Amygdala (tissue), 56 donors: ENCODE measurements at regions not wholly inside any gene's neighbourhood (a gene's known extent, or its start where the extent isn't known, plus 50 kb on each side); places are given as distances from the start of the nearest gene placed in this dataset.

Experiments
- DNase-seq, 56 donors: peaks; one replicate each; lab custom pipeline; 2025; lab: John Stamatoyannopoulos, UW

GRCh38 chr1:184919892-184920291 is 54.4 kb downstream of the NIBAN1 start:
- DNase-seq, result no peak

GRCh38 chr1:184915463-184916090 is 58.7 kb downstream of the NIBAN1 start:
- DNase-seq, result no peak

- DNase-seq, result no peak
Measured at GRCh38 chr1:184914149-184914548, 60.2 kb downstream of the NIBAN1 start.

- no peak for DNase-seq
Measured at GRCh38 chr1:184912392-184912791, 61.9 kb downstream of the NIBAN1 start.

GRCh38 chr1:184911830-184912229 is 62.5 kb downstream of the NIBAN1 start:
- no peak for DNase-seq

- no peak for DNase-seq
Measured at GRCh38 chr1:184911103-184911745, 63.1 kb downstream of the NIBAN1 start.

GRCh38 chr1:184910691-184911091 is 63.6 kb downstream of the NIBAN1 start:
- no peak for DNase-seq

GRCh38 chr1:184910005-184910404 is 64.3 kb downstream of the NIBAN1 start:
- no peak for DNase-seq

GRCh38 chr1:184909019-184909418 is 65.3 kb downstream of the NIBAN1 start:
- DNase-seq, result no peak

GRCh38 chr1:184908506-184908905 is 65.8 kb downstream of the NIBAN1 start:
- no peak for DNase-seq

GRCh38 chr1:184907500-184907899 is 66.8 kb downstream of the NIBAN1 start:
- no peak for DNase-seq

GRCh38 chr1:184906761-184907160 is 67.5 kb downstream of the NIBAN1 start:
- DNase-seq, result no peak

- DNase-seq, result no peak
Measured at GRCh38 chr1:184905601-184906322, 68.5 kb downstream of the NIBAN1 start.

- no peak for DNase-seq
Measured at GRCh38 chr1:184903111-184903692, 71.1 kb downstream of the NIBAN1 start.

- DNase-seq, result no peak
Measured at GRCh38 chr1:184900507-184900906, 73.8 kb downstream of the NIBAN1 start.

- DNase-seq, result no peak
Measured at GRCh38 chr1:184896000-184896399, 78.3 kb downstream of the NIBAN1 start.

- no peak for DNase-seq
Measured at GRCh38 chr1:184895086-184895485, 79.2 kb downstream of the NIBAN1 start.

GRCh38 chr1:184893695-184894094 is 80.6 kb downstream of the NIBAN1 start:
- DNase-seq, result no peak

GRCh38 chr1:184892116-184892515 is 82.2 kb downstream of the NIBAN1 start:
- DNase-seq, result no peak

GRCh38 chr1:184891440-184891839 is 82.9 kb downstream of the NIBAN1 start:
- DNase-seq, result no peak

GRCh38 chr1:184890539-184890973 is 83.8 kb downstream of the NIBAN1 start:
- DNase-seq, result peak in 1 of 56 donors; percentile 17
